ENCODE measurements at regions not wholly inside any gene's neighbourhood (a gene's known extent, or its start where the extent isn't known, plus 50 kb on each side); places are given as distances from the start of the nearest gene placed in this dataset.

DNA sequence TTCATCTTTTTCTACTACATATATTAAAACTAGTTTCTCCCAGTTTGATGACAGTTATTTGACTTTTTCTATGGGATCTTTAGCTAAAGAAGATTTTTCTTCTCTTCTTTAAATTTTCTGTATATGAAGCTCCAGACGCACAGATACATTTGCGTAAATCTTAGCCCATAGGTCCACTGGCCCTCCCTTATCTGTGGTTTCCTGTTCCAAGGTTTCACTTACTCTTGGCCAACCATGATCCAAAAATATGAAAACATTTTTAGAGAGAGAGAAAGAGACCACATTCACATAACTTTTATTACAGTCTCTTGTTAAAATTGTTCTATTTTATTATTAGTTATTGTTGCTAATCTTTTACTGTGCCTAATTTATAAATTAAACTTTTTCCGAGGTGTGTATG is 270.2 kb upstream of the DAPK1 start:
- no peak for DNase-seq (ENCODE audit: low spot score in 2 of 2)
- no peak for TF ChIP-seq POLR2AphosphoS5 (IDR thresholded peaks at IDR 0.05)
- TF ChIP-seq EP300 (IDR thresholded peaks at IDR 0.05) = no peak
- TF ChIP-seq POLR2A (IDR thresholded peaks at IDR 0.05) = no peak
- TF ChIP-seq CTCF (IDR thresholded peaks at IDR 0.05) = no peak
- Histone ChIP-seq H3K27me3 (no peaks in the 10 kb centered on the region), H3K4me1 (no peaks in the 10 kb centered on the region), H3K4me3 (no peak overlapping the region), H3K27ac (no peak overlapping the region), H3K9me3 (no peaks in the 10 kb centered on the region), H3K36me3 (no peaks in the 10 kb centered on the region)
- 85% methylated on average over 3 of the region's 3 CpGs for WGBS

DNA sequence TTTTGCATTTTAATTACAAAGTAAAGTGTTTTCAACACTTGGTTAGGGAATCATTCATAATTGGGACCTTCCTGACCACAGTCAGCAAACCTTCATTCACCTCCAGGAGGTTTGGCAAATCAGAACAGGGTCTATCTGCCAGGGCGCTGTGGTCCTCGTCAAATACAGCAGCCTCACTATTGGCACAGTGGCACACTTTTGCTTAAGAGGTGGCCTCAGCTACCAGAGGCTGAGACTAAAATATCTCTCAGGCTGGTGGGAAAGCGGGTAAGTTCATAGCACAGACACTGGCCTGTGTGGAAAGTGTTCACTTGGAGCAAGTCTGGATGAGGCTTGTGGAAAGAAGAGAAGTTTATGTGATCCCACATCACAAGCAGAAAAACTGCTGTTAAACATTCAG is 268.6 kb upstream of the DAPK1 start:
- 68% methylated on average over 3 of the region's 3 CpGs for WGBS
- Histone ChIP-seq H3K4me1 (no peaks in the 10 kb centered on the region), H3K9me3 (no peaks in the 10 kb centered on the region), H3K36me3 (no peaks in the 10 kb centered on the region), H3K27ac (no peak overlapping the region), H3K27me3 (no peaks in the 10 kb centered on the region), H3K4me3 (no peak overlapping the region)
- no peak for TF ChIP-seq POLR2A (IDR thresholded peaks at IDR 0.05)
- TF ChIP-seq CTCF (IDR thresholded peaks at IDR 0.05) = no peak
- no peak for TF ChIP-seq EP300 (IDR thresholded peaks at IDR 0.05)
- no peak for TF ChIP-seq POLR2AphosphoS5 (IDR thresholded peaks at IDR 0.05)
- no peak for DNase-seq (ENCODE audit: low spot score in 2 of 2)

- no peak overlapping the region for H3K27ac ChIP-seq
- no peak for DNase-seq (ENCODE audit: low spot score in 2 of 2)
Measured at GRCh38 chr9:87233431-87233830, 264.2 kb upstream of the DAPK1 start.

DNA sequence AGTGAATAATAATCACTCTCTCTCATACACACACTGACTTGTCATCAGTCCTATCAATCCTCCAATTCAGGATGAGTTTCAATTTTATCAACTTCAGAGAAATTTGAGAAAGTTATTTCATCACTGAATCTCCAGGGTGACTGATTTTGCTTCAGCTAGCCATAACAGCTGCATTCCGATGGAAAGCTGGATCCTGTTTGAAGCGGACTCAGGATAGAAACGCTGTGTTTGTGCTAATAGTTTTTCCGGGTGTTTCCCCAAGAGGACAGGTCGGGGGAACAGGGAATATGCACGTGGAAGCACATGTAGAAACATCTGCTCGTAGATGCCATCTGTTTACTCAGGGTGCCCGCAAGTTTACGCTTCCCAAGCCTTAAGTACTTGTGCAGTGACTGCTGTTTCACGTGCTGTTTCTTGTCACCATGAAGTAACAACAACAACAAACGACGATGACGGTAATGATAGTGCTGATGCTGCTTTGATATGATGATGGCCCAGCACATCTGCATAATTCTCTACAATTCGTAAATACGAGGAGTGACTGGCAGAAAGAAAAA is 263.7 kb upstream of the DAPK1 start:
- TF ChIP-seq CTCF (IDR thresholded peaks at IDR 0.05) (no peak), POLR2AphosphoS5 (IDR thresholded peaks at IDR 0.05) (no peak)
- WGBS = 84% methylated on average over 15 of the region's 15 CpGs
- no peak overlapping the region for H3K4me3 ChIP-seq
- no peak for DNase-seq (ENCODE audit: low spot score in 2 of 2)
- H3K27ac ChIP-seq = no peak overlapping the region
- H3K9me3 ChIP-seq = no peaks in the 10 kb centered on the region
- no peaks in the 10 kb centered on the region for H3K27me3 ChIP-seq
- H3K4me1 ChIP-seq = no peaks in the 10 kb centered on the region
- H3K36me3 ChIP-seq = no peaks in the 10 kb centered on the region

More at GRCh38 chr9:87233431-87233830, 264.2 kb upstream of the DAPK1 start:
- TF ChIP-seq POLR2A (IDR thresholded peaks at IDR 0.05) (no peak), POLR2AphosphoS5 (IDR thresholded peaks at IDR 0.05) (no peak), EP300 (IDR thresholded peaks at IDR 0.05) (no peak), CTCF (IDR thresholded peaks at IDR 0.05) (no peak)
- whole genome bisulfite sequencing = 83% methylated on average over 3 of the region's 3 CpGs
- no peaks in the 10 kb centered on the region for H3K9me3 ChIP-seq
- H3K36me3 ChIP-seq = no peaks in the 10 kb centered on the region
- no peaks in the 10 kb centered on the region for H3K4me1 ChIP-seq
- H3K27me3 ChIP-seq = no peaks in the 10 kb centered on the region
- H3K4me3 ChIP-seq = no peak overlapping the region

- TF ChIP-seq CTCF (IDR thresholded peaks at IDR 0.05) (no peak), POLR2AphosphoS5 (IDR thresholded peaks at IDR 0.05) (no peak), POLR2A (IDR thresholded peaks at IDR 0.05) (no peak), EP300 (IDR thresholded peaks at IDR 0.05) (no peak)
- no peak for DNase-seq (ENCODE audit: low spot score in 2 of 2)
- WGBS = 76% methylated on average over 3 of the region's 3 CpGs
Measured at GRCh38 chr9:87234854-87235253, 262.8 kb upstream of the DAPK1 start.

More at GRCh38 chr9:87234854-87235253, 262.8 kb upstream of the DAPK1 start:
- Histone ChIP-seq H3K4me3 (no peak overlapping the region), H3K36me3 (no peaks in the 10 kb centered on the region), H3K27ac (no peak overlapping the region), H3K9me3 (no peaks in the 10 kb centered on the region), H3K27me3 (no peaks in the 10 kb centered on the region), H3K4me1 (no peaks in the 10 kb centered on the region)

Data from suprapubic skin (tissue), 4 donors.